ENCODE measurements at regions not wholly inside any gene's neighbourhood (a gene's known extent, or its start where the extent isn't known, plus 50 kb on each side); places are given as distances from the start of the nearest gene placed in this dataset.

- Histone ChIP-seq H3K27ac (no peak overlapping the region), H3K9me3 (no peaks in the 10 kb centered on the region), H3K27me3 (no peaks in the 10 kb centered on the region), H3K36me3 (no peaks in the 10 kb centered on the region), H3K4me3 (no peak overlapping the region), H3K4me1 (no peaks in the 10 kb centered on the region)
- TF ChIP-seq POLR2A (IDR thresholded peaks at IDR 0.05), result no peak
- no peak for TF ChIP-seq CTCF (IDR thresholded peaks at IDR 0.05)
- no peak for DNase-seq
Observed at GRCh38 chr3:176595307-176595706, 602.0 kb downstream of the TBL1XR1 start.

GRCh38 chr3:176590722-176591121 lies 606.6 kb downstream of the TBL1XR1 start:
- Histone ChIP-seq H3K4me1 (no peaks in the 10 kb centered on the region), H3K36me3 (no peaks in the 10 kb centered on the region), H3K27me3 (no peaks in the 10 kb centered on the region), H3K9me3 (no peaks in the 10 kb centered on the region), H3K27ac (no peak overlapping the region), H3K4me3 (no peak overlapping the region)
- DNase-seq, result no peak
- TF ChIP-seq CTCF (IDR thresholded peaks at IDR 0.05) (no peak), POLR2A (IDR thresholded peaks at IDR 0.05) (no peak)

- Histone ChIP-seq H3K4me1 (no peaks in the 10 kb centered on the region), H3K36me3 (no peaks in the 10 kb centered on the region), H3K9me3 (no peaks in the 10 kb centered on the region), H3K4me3 (no peak overlapping the region), H3K27me3 (no peaks in the 10 kb centered on the region), H3K27ac (no peak overlapping the region)
- no peak for DNase-seq
- no peak for TF ChIP-seq CTCF (IDR thresholded peaks at IDR 0.05)
- no peak for TF ChIP-seq POLR2A (IDR thresholded peaks at IDR 0.05)
Observed at GRCh38 chr3:176587089-176587488, 610.2 kb downstream of the TBL1XR1 start.

- Histone ChIP-seq H3K9me3 (no peaks in the 10 kb centered on the region), H3K4me1 (no peaks in the 10 kb centered on the region), H3K27me3 (no peaks in the 10 kb centered on the region), H3K4me3 (no peak overlapping the region), H3K27ac (no peak overlapping the region), H3K36me3 (no peaks in the 10 kb centered on the region)
- TF ChIP-seq CTCF (IDR thresholded peaks at IDR 0.05), result no peak
- no peak for TF ChIP-seq POLR2A (IDR thresholded peaks at IDR 0.05)
- DNase-seq, result no peak
Observed at GRCh38 chr3:176584413-176585176, 612.7 kb downstream of the TBL1XR1 start.

GRCh38 chr3:176583956-176584355 lies 613.3 kb downstream of the TBL1XR1 start:
- DNase-seq, result no peak
- Histone ChIP-seq H3K4me3 (no peak overlapping the region), H3K27ac (no peak overlapping the region), H3K4me1 (no peaks in the 10 kb centered on the region), H3K27me3 (no peaks in the 10 kb centered on the region), H3K36me3 (no peaks in the 10 kb centered on the region), H3K9me3 (no peaks in the 10 kb centered on the region)
- TF ChIP-seq CTCF (IDR thresholded peaks at IDR 0.05), result no peak
- no peak for TF ChIP-seq POLR2A (IDR thresholded peaks at IDR 0.05)

All from Peyer's patch (tissue), 4 donors.